22Rv1 (cell line): ENCODE measurements at regions not wholly inside any gene's neighbourhood (a gene's known extent, or its start where the extent isn't known, plus 50 kb on each side); places are given as distances from the start of the nearest gene placed in this dataset.
"Not testable (repeated sequence)": the region's sequence is repeated elsewhere in the genome, so short reads cannot be mapped to it uniquely, and the experiment has no call there.

Experiments used
- H3K27ac ChIP-seq: fragments of 450-650 bp; 2 replicates; pipeline ENCODE4 v1.5.1; 2017
- ZFX ChIP-seq: fragments of 450-650 bp; IDR thresholded peaks from 2 replicates; pipeline ENCODE4 v1.6.1; 2017; ENCODE audit warnings: antibody characterized with exemption, borderline replicate concordance
- TF ChIP-seq, protein P1 (sequence below): fragments of 450-650 bp; IDR thresholded peaks from 2 replicates; pipeline ENCODE4 v1.5.1; 2017; ENCODE audit warnings: mild to moderate bottlenecking

DNA sequence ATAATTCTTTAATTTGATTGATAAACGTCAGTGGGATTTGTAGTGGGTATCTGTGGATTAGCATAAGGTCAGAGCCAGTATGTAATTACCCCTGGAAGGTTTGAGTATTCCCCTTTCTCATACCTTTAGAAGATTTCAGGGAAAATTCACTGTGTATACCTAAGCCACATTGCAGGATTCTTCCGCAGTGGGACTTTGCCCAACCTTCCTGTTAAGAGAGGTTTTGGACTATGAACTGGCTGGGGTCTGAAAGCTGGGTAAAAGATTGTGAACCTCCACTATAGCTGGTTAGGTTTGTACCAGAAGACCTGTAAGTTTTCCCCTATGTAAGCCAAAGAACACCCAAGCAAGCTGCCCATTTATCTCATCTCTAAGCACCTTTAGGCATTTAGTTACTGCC is 150.2 kb downstream of the TTC6 start:
- TF ChIP-seq, protein P1, sequence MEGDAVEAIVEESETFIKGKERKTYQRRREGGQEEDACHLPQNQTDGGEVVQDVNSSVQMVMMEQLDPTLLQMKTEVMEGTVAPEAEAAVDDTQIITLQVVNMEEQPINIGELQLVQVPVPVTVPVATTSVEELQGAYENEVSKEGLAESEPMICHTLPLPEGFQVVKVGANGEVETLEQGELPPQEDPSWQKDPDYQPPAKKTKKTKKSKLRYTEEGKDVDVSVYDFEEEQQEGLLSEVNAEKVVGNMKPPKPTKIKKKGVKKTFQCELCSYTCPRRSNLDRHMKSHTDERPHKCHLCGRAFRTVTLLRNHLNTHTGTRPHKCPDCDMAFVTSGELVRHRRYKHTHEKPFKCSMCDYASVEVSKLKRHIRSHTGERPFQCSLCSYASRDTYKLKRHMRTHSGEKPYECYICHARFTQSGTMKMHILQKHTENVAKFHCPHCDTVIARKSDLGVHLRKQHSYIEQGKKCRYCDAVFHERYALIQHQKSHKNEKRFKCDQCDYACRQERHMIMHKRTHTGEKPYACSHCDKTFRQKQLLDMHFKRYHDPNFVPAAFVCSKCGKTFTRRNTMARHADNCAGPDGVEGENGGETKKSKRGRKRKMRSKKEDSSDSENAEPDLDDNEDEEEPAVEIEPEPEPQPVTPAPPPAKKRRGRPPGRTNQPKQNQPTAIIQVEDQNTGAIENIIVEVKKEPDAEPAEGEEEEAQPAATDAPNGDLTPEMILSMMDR = no peak
- TF ChIP-seq ZFX = no peak
- H3K27ac ChIP-seq = no peak overlapping the region

DNA sequence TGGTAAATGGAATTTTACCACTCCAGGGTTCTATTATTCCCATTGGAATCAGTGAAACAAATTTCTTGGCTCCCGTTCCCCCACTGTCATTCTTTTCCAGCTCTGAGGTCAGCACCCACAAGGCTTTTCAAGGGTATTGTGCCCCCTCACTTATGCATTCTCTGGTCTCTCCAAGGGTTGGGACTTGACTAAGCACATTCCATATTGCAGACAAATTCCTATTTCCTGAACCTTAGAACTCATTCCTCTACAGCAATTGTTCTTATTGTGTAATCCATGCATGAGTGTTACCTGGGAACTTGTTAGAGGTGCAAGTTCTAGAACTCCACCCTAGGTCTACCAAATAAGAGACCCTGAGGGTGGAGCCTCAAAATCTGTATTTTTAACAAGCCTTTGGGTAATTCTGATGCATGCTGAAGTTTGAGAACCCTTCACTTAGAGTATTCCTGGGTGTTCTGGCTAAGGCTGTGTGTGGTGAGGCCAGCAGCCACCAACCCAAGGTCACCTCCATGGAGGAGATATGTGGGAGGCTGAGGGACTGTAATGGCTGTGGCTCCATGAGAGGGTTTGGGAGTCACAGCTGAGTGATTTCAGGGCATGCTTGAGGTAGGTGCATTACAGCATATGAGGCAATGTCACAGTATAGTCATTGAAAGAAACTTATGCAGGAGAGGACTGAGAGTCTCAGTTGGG is 150.9 kb downstream of the TTC6 start:
- no peak overlapping the region for H3K27ac ChIP-seq
- no peak for TF ChIP-seq ZFX
- TF ChIP-seq, protein P1 = no peak

DNA sequence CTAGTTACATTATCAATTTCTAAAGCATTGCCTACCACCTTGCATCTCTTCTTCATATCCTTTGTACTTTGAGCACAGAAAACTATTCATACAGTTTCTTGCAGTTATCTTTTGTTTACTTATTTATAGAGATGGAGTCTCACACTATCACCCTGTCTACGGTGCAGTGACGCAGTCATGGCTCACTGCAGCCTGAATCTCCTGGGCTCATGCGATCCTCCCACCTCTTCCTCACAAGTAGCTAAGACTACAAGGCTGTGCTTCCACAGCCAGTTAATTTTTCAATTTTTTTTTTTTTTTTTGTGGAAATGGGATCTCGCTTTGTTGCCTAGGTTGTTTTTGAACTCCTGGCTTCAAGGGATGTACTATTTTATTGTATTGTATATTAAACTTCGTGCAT is 158.0 kb downstream of the TTC6 start:
- H3K27ac ChIP-seq = no peak overlapping the region
- TF ChIP-seq, protein P1 = no peak
- no peak for TF ChIP-seq ZFX

DNA sequence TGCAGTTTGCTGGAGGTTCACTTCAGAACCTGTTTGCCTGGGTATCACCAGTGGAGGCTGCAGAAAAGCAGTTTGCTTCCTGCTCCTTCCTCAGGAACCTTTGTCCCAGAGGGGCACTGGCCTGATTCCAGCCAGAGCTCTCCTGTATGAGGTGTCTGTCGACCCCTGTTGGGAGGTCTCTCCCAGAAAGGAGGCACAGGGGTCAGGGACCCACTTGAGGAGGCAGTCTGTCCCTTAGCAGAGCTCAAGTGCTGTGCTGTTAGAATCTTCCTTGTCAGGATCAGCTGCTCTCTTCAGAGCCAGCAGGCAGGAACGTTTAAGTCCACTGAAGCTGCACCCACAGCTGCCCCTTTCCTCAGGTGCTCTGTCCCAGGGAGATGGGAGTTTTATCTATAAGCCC is 164.8 kb downstream of the TTC6 start:
- not testable (repeated sequence) for H3K27ac ChIP-seq

DNA sequence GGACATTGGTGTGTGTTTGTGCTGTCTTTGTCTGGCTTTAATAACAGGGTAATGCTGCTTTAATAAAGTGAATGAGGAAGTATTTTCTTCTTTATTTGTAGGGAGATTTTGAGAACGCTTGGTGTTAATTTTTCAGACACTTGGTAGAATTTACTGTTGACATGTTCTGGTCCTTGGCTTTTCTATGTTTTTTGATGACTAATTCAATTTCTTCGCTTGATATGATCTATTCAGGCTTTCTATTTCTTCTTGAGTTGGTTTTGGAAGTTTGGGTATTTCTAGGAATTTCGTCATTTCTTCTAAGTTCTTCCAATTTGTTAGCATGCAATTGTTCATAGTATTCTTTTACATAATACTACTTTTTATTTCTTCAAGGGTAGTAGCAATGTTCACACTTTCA is 167.8 kb downstream of the TTC6 start:
- TF ChIP-seq ZFX = no peak
- TF ChIP-seq, protein P1 = no peak
- H3K27ac ChIP-seq = no peak overlapping the region

DNA sequence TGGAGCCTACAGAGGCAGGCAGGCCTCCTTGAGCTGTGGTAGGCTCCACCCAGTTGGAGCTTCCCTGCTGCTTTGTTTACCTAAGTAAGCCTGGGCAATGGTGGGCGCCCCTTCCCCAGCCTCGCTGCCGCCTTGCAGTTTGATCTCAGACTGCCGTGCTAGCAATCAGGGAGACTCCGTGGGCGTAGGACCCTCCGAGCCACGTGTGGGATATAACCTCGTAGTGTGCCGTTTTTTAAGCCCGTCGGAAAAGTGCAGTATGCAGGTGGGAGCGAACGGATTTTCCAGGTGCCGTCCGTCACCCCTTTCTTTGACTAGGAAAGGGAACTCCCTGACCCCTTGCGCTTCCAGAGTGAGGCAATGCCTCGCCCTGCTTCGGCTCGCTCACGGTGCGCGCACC is 176.9 kb downstream of the TTC6 start:
- H3K27ac ChIP-seq = not testable (repeated sequence)

DNA sequence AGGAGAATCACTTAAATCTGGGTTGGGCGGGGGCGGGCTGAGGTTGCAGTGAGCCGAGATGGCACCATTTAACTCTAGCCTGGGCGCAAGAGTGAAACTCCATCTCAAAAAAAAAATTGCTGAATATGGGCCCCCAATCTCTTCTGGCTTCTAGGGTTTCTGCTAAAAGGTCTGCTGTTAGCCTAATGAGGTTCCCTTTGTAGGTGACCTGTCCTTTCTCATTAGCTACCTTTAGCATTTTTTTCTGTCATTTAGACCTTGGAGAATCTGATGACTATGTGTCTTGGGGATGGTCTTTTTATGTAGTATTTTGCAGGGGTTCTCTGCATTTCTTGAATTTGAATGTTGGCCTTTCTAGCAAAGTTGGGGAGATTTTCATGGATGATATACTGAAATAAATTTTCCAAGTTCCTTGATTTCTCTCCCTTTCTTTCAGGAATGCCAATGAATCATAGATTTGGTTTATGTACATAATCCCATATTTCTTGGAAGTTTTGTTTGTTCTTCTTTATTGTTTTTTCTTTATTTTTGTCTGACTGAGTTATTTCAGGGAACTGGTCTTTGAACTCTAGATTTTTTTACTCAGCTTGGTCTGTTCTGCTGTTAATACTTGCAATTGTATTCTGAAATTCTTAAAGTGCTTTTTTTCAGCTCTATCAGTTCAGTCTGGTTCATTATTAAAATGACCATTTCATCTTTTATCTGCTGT is 181.5 kb downstream of the TTC6 start:
- TF ChIP-seq, protein P1 = no peak
- no peak for TF ChIP-seq ZFX
- no peak overlapping the region for H3K27ac ChIP-seq

DNA sequence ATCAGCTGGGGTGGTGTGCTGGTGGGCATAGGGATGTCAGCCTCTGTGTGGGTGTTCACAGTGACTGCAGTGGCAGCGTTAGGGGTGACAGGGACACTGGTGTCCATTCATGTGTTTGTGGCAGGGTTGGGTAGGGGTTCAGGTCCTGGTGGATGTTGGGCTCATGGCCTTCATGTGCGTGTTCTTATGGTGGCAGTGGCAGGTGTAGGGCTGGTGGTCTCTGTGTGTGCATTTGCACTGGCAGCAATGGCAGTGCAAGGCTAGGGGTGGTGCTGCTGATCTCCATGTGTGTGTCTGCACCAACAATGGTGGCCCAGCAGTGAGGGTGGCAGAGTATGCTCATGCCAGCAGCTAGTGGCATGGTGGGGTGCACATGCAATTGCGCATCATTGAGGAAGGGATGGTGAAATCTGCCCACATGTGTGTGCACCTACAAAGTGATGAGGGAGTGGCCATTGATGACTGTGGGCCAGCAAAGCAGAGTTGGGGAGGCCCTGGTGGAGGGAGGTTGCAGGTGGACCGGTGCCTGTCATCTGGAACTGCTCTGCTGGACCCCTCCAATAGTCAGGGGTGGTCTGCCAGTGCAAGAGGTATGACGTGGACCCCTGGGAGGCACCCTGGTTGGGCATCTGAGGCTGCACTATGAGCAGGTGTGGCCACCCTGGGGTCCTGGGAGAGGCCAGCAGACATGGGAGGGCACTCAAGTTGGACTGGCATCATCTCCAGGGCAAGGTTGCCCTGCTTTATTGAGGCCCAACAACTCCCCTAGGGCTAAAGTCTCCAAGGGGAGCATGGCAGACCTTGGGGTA is 182.9 kb downstream of the TTC6 start:
- no peak overlapping the region for H3K27ac ChIP-seq
- TF ChIP-seq, protein P1 = no peak
- no peak for TF ChIP-seq ZFX
